Heart left ventricle (tissue), 16 donors: ENCODE measurements at regions not wholly inside any gene's neighbourhood (a gene's known extent, or its start where the extent isn't known, plus 50 kb on each side); places are given as distances from the start of the nearest gene placed in this dataset.

ENCODE experiments used
- ATAC-seq, 4 donors: fragments of 200-7000 bp; cut with Tn5 transposase; one replicate each; pipeline ENCODE4 v1.9.1; 2020 to 2022; ENCODE audit warnings: moderate library complexity in 4 of 4, mild to moderate bottlenecking in 3 of 4, moderate number of reproducible peaks in 1 of 4
- DNase-seq, 5 donors: peaks; one replicate each; pipeline ENCODE4 v3.0.0-alpha.2; 2020
- H3K27ac ChIP-seq, 12 donors: fragments of 200-600 bp; sonication (generic) in 4 of 12; one replicate each; pipeline versions ENCODE4 v1.5.0 to v1.8.0; 2016 to 2022; ENCODE audit warnings: mild to moderate bottlenecking in 2 of 12
- H3K27me3 ChIP-seq, 9 donors: fragments of 200-600 bp; sonication (generic) in 2 of 9; one replicate each; pipeline versions ENCODE4 v1.5.1 to v1.8.0; 2016 to 2022; ENCODE audit warnings: mild to moderate bottlenecking in 3 of 9
- H3K36me3 ChIP-seq, 9 donors: fragments of 200-600 bp; sonication (generic) in 2 of 9; one replicate each; pipeline versions ENCODE4 v1.5.0 to v1.8.0; 2018 to 2022; ENCODE audit warnings: mild to moderate bottlenecking in 2 of 9
- H3K4me1 ChIP-seq, 12 donors: fragments of 200-600 bp; sonication (generic) in 4 of 12; one replicate each; pipeline versions ENCODE4 v1.5.0 to v1.8.0; 2016 to 2022; ENCODE audit warnings: mild to moderate bottlenecking in 3 of 12
- H3K4me3 ChIP-seq, 12 donors: fragments of 200-600 bp; sonication (generic) in 4 of 12; one replicate each; pipeline versions ENCODE4 v1.5.0 to v1.8.0; 2017 to 2022; ENCODE audit warnings: mild to moderate bottlenecking in 9 of 12, moderate library complexity in 4 of 12
- H3K9me3 ChIP-seq, 12 donors: fragments of 200-600 bp; sonication (generic) in 4 of 12; one replicate each; pipeline versions ENCODE4 v1.5.0 to v1.8.0; 2016 to 2022; ENCODE audit warnings: mild to moderate bottlenecking in 1 of 12
- CTCF ChIP-seq, 12 donors: fragments of 200-600 bp; sonication (generic) in 4 of 12; IDR thresholded peaks; one replicate each; pipeline versions ENCODE4 v1.5.0 to v1.8.0; 2018 to 2022; ENCODE audit warnings: antibody characterized with exemption in 12 of 12, mild to moderate bottlenecking in 5 of 12
- POLR2A ChIP-seq, 2 donors: fragments of 450-650 bp; IDR thresholded peaks; one replicate each; pipeline ENCODE4 v1.6.1; 2017; ENCODE audit warnings: antibody characterized with exemption in 2 of 2, mild to moderate bottlenecking in 2 of 2, moderate library complexity in 2 of 2
- WGBS, 4 donors: extraction: QIAGEN DNeasy Blood & Tissue Kit in 2 of 4; methylation state at CpG; one replicate each; pipeline versions ENCODE4 v1.1.5 to v1.1.7; 2013 to 2018; 5-methylcytosine and 5-hydroxymethylcytosine counted together
- intact Hi-C, 10 donors: fragments of 100-400 bp; cut with DNase I; formaldehyde crosslinking; loops; one replicate each; pipeline versions ENCODE4 v1.11.1 to v1.14.2; 2022
- donor health status: ischemic (EF 13 %, LVEDD 7.1; RV severe dilation, severe dysfunction).
- donor health status: healthy with polysubstance abuse.
- donor health status: DM: no; HTN: yes; CAD: no.
- donor health status: DM: no; HTN: no; CAD: no.
- donor health status: ischemic (EF 25% LVEDD 6.9; RV normal size, moderate dysfunction).
- donor health status: ischemic (EF 25% LVEDD 5.7; RV mildly dilated, moderate dysfunction).
- donor health status: healthy.
- donor health status: DM: yes; HTN: yes; CAD: no.
- donor health status: ischemic (EF 35%, LVEDD 5.7; RV mildly dilated, moderate dysfunction).
- donor health status: nonischemic (EF 11% LVEDD 7.7; RV severe dilation, severe dysfunction).
- donor health status: DM: yes; HTN: yes; CAD: no.
- donor health status: PGD.
- donor health status: ischemic (EF 29% LVEDD 5.4; RV normal size, mild dysfunction).
- donor health status: nonischemic (EF 23%, LVEDD 6.1; RV moderate dilation, normal function).

- intact Hi-C loops: no loop called here
- 51 to 57% (median 53%) methylated on average over 10 of the region's 10 CpGs for WGBS, 4 donors
- H3K4me1 ChIP-seq: no peaks in the 10 kb centered on the region
These were observed 299.9 kb upstream of the HABP2 start for GRCh38 chr10:113252650-113253618.

DNA sequence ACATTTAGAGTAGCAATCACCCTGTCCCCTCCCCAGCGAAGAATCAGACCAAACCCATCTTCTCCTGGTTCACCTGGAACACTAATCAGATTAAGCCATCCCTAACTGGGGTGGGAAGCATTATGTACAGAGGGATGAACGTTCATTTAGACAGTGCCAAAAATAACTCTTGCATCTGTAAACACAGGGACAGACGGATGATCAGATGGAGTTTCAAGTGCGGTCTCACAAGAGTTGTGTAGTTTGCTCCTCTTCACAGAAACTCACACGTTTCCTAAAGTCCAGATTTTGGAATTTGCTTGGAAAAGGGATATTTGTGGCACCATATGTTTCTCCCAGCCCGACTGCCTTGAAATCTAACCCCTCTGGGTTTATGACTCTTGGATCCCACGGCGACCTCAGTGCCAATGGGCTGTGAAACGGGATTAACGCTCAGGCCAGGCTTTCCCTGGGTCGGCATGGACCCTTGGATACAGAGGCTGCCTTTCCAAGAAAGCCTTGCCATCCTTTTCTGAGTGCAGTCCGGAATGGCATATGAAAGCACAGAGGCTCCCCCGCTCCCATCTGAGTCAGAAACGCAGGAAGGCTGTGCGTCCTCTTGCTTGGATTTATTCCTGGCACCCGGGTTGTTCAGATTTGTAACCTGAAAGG, 293.2 kb upstream of the HABP2 start:
- no peak for DNase-seq
- Histone ChIP-seq H3K4me3 (no peak overlapping the region), H3K36me3 (no peaks in the 10 kb centered on the region), H3K4me1 (no peaks in the 10 kb centered on the region), H3K27ac (no peak overlapping the region), H3K27me3 (peaks cover 0 to 20% (median 6%) of the 10 kb centered on the region in 9 donors), H3K9me3 (no peaks in the 10 kb centered on the region)
- no peak for ATAC-seq
- intact Hi-C loops: no loop called here
- TF ChIP-seq POLR2A (IDR thresholded peaks at IDR 0.05): no peak
- no peak for TF ChIP-seq CTCF (IDR thresholded peaks at IDR 0.05)
- 81 to 82% (median 81%) methylated on average over 15 to 16 of the region's 16 CpGs for WGBS, 4 donors

More at GRCh38 chr10:113252650-113253618, 299.9 kb upstream of the HABP2 start:
- Histone ChIP-seq H3K36me3 (no peaks in the 10 kb centered on the region), H3K4me3 (no peak overlapping the region), H3K9me3 (no peaks in the 10 kb centered on the region), H3K27me3 (peaks cover 0 to 4% (median 0%) of the 10 kb centered on the region in 9 donors), H3K27ac (no peak overlapping the region)
- ATAC-seq: no peak
- TF ChIP-seq CTCF (IDR thresholded peaks at IDR 0.05) (no peak), POLR2A (IDR thresholded peaks at IDR 0.05) (no peak)
- no peak for DNase-seq

DNA sequence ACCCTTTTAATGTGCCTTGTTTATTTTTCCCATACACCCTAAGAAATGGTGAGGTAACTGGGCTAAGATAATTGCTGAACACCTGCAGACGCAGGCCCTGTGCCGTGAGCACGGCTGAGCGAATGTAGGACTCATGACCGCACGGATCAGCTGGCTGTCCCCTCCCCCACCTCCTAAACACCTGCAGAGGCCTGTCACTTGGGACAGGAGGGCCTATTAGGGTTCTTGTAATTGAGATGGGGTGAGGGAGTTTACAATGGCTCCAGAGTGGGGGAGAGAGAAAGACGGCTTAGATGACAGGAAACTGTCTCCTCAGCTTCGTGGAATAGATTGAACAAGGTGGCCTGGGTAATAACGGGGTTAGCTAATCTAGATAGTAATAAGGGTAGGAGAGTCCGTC, 291.7 kb upstream of the HABP2 start:
- Histone ChIP-seq H3K4me3 (no peak overlapping the region), H3K27me3 (peaks cover 0 to 20% (median 6%) of the 10 kb centered on the region in 9 donors), H3K9me3 (no peaks in the 10 kb centered on the region), H3K36me3 (no peaks in the 10 kb centered on the region), H3K4me1 (no peaks in the 10 kb centered on the region), H3K27ac (no peak overlapping the region)
- DNase-seq: no peak
- no peak for TF ChIP-seq CTCF (IDR thresholded peaks at IDR 0.05)
- TF ChIP-seq POLR2A (IDR thresholded peaks at IDR 0.05): no peak
- intact Hi-C loops: no loop called here
- ATAC-seq: no peak
- 69 to 85% (median 82%) methylated on average over 10 of the region's 10 CpGs for WGBS, 4 donors

DNA sequence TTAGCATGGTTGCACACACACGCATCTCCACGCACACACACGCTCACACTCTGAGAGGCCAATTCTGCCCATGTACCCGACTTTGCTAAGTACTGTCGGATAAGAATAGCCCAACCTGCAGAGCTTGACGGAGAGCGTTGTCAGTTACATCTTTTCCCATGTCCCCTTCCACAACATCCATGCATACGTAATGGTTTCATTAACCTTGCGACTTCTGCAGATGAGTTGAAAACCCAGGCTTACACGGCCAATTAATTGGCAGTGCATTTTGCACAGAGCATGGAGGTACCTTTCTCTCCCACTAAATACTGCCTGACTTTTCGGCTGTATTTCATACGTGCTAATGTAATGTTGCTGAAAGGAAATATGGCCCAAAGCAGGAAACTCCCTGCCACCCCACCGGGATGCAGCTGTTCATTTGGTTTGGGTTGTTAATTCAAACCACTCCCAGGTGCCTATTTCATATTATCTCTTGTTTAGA, 291.2 kb upstream of the HABP2 start:
- intact Hi-C loops: no loop called here
- WGBS, 4 donors: 64 to 76% (median 74%) methylated on average over 13 of the region's 13 CpGs
- DNase-seq: no peak
- H3K4me1 ChIP-seq: no peaks in the 10 kb centered on the region
- TF ChIP-seq CTCF (IDR thresholded peaks at IDR 0.05) (no peak), POLR2A (IDR thresholded peaks at IDR 0.05) (no peak)
- no peaks in the 10 kb centered on the region for H3K36me3 ChIP-seq
- H3K9me3 ChIP-seq: no peaks in the 10 kb centered on the region
- H3K27me3 ChIP-seq: peaks cover 0 to 20% (median 6%) of the 10 kb centered on the region in 9 donors
- H3K4me3 ChIP-seq: no peak overlapping the region
- H3K27ac ChIP-seq: no peak overlapping the region
- ATAC-seq: no peak
